Upper lobe of left lung (tissue), 4 donors: ENCODE measurements at regions not wholly inside any gene's neighbourhood (a gene's known extent, or its start where the extent isn't known, plus 50 kb on each side); places are given as distances from the start of the nearest gene placed in this dataset.

Experiments
- CTCF ChIP-seq, 6 experiments: fragments of 450-650 bp in 4 of 6; fragments of 200-600 bp in 2 of 6; sonication (generic) in 2 of 6; IDR thresholded peaks; one replicate each; pipeline ENCODE4 v1.5.1; 2016 to 2019; ENCODE audit warnings: antibody characterized with exemption in 6 of 6
- POLR2A ChIP-seq, 4 donors: fragments of 450-650 bp; IDR thresholded peaks; one replicate each; pipeline ENCODE4 v1.5.1; 2016 to 2017; ENCODE audit warnings: antibody characterized with exemption in 4 of 4, mild to moderate bottlenecking in 2 of 4

DNA sequence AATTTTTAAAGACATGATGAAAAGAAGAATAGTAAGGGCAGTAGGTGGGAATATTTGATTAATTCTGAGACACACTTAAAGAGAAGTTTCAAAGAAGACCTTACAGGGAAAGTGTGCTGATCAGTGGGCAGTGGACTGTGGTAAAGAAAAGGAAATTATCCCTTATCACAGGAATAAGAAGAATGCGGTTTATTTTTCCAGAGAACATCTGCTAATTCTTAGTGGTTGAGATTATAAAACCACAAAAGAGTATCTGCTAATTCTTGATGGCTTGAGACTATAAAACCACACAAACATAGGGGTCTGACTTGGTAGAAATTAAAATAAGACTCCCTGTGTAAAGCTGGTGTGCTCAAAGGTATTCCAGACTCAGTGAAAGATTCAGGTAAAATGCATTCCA is 60.0 kb upstream of the KCTD3 start:
- TF ChIP-seq CTCF (IDR thresholded peaks at IDR 0.05): no peak
- TF ChIP-seq POLR2A (IDR thresholded peaks at IDR 0.05): no peak
